ENCODE measurements at regions not wholly inside any gene's neighbourhood (a gene's known extent, or its start where the extent isn't known, plus 50 kb on each side); places are given as distances from the start of the nearest gene placed in this dataset.

GRCh38 chr4:128670513-128670912 lies 139.0 kb upstream of the JADE1 start:
- Mint-ChIP-seq H3K9me3 (ENCODE audit: unreplicated experiment) (peaks cover 9% of the 10 kb centered on the region), H3K36me3 (ENCODE audit: insufficient read depth, unreplicated experiment) (no peaks in the 10 kb centered on the region), H3K4me3 (ENCODE audit: unreplicated experiment) (no peak overlapping the region), H3K4me1 (ENCODE audit: low read depth, unreplicated experiment) (no peaks in the 10 kb centered on the region), H3K27me3 (ENCODE audit: insufficient read depth, unreplicated experiment) (no peaks in the 10 kb centered on the region), H3K27ac (ENCODE audit: unreplicated experiment) (no peak overlapping the region)
- Histone ChIP-seq H3K4me3 (ENCODE audit: low read depth, low read length) (no peak overlapping the region), H3K4me1 (no peaks in the 10 kb centered on the region), H3K27me3 (replicated peaks; ENCODE audit: control insufficient read depth, insufficient read depth, low read length) (no peaks in the 10 kb centered on the region), H3K36me3 (ENCODE audit: control insufficient read depth, insufficient read depth, low read length) (no peaks in the 10 kb centered on the region), H3K9me3 (peaks cover 3% of the 10 kb centered on the region; the same call in 1 of the 2 replicates)
- intact Hi-C loops (cut with micrococcal nuclease; ENCODE audit: unreplicated experiment), result no loop called here
- TF ChIP-seq CTCF (IDR thresholded peaks at IDR 0.05; ENCODE audit: insufficient read depth in 1 of 2, low read depth in 1 of 2, low read length in 1 of 2, severe bottlenecking in 1 of 2, unreplicated experiment in 1 of 2), result no peak
- BruUV-seq (replicated peaks), result no TSS peak
- no peak for DNase-seq
- ChIA-PET CTCF (no interaction called here), POLR2A (no interaction called here)

DNA sequence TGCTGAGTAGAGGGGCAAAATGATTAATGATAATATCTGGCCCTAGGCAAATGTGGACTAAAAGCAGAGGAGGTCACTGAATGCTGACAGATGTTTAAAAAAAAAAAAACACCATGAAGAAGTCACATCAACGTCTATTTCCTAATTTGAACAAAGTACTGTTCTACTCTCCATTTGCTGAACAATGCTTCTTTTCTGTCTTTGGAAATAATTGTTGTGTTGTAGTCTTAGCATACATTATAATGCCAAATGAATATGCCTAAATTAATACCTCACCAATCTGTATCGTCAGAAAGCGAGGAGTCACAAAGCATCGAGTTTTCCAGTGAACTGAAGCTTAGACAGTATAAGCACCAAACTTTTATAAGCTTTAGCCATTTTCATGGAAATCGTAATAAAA lies 140.9 kb upstream of the JADE1 start:
- H3K4me3 Mint-ChIP-seq (ENCODE audit: unreplicated experiment), result no peak overlapping the region
- no peak for TF ChIP-seq CTCF (IDR thresholded peaks at IDR 0.05; ENCODE audit: insufficient read depth in 1 of 2, low read depth in 1 of 2, low read length in 1 of 2, severe bottlenecking in 1 of 2, unreplicated experiment in 1 of 2)
- DNase-seq, result no peak
- no peaks in the 10 kb centered on the region for H3K4me1 ChIP-seq
- no peak overlapping the region for H3K27ac Mint-ChIP-seq (ENCODE audit: unreplicated experiment)
- H3K27me3 Mint-ChIP-seq (ENCODE audit: insufficient read depth, unreplicated experiment), result no peaks in the 10 kb centered on the region
- ChIA-PET POLR2A (interaction anchor here (0.7 kb wide), 1 partner anchor 747 kb away, joined by 3 read pairs; no protein-coding TSS in a partner anchor), CTCF (no interaction called here)
- H3K4me3 ChIP-seq (ENCODE audit: low read depth, low read length), result no peak overlapping the region
- no peaks in the 10 kb centered on the region for H3K36me3 ChIP-seq (ENCODE audit: control insufficient read depth, insufficient read depth, low read length)
- peaks cover 3% of the 10 kb centered on the region; the same call in 1 of the 2 replicates for H3K9me3 ChIP-seq
- H3K4me1 Mint-ChIP-seq (ENCODE audit: low read depth, unreplicated experiment), result no peaks in the 10 kb centered on the region
- intact Hi-C loops (cut with micrococcal nuclease; ENCODE audit: unreplicated experiment), result no loop called here
- no TSS peak for BruUV-seq (replicated peaks)
- peaks cover 9% of the 10 kb centered on the region for H3K9me3 Mint-ChIP-seq (ENCODE audit: unreplicated experiment)
- no peaks in the 10 kb centered on the region for H3K27me3 ChIP-seq (replicated peaks; ENCODE audit: control insufficient read depth, insufficient read depth, low read length)
- H3K36me3 Mint-ChIP-seq (ENCODE audit: insufficient read depth, unreplicated experiment), result no peaks in the 10 kb centered on the region

DNA sequence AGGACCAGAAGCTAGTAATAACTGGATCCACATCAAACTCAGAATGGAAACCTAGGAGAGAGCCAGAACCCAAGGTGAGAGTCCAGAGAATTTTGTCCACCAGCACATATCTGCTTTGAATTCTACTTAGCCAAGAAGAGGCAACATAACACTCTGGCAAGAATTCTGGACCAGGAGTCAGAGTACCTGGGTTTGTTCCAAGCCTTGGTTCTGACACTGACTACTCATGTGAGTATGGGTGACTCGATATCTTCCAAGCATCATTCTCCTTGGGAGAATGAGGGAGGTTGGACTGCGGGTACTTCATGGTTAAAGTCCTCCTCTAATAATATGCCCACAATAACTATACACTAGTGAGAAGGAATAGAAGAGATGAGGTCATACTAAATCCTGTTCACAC lies 144.0 kb upstream of the JADE1 start:
- Mint-ChIP-seq H3K4me1 (ENCODE audit: low read depth, unreplicated experiment) (peaks cover 7% of the 10 kb centered on the region), H3K27ac (ENCODE audit: unreplicated experiment) (no peak overlapping the region), H3K27me3 (ENCODE audit: insufficient read depth, unreplicated experiment) (no peaks in the 10 kb centered on the region), H3K36me3 (ENCODE audit: insufficient read depth, unreplicated experiment) (no peaks in the 10 kb centered on the region), H3K9me3 (ENCODE audit: unreplicated experiment) (peaks cover 9% of the 10 kb centered on the region), H3K4me3 (ENCODE audit: unreplicated experiment) (no peak overlapping the region)
- Histone ChIP-seq H3K4me1 (0 out of 2 replicates have a peak, but pooled peaks cover 8% of the 10 kb centered on the region), H3K36me3 (ENCODE audit: control insufficient read depth, insufficient read depth, low read length) (no peaks in the 10 kb centered on the region), H3K4me3 (ENCODE audit: low read depth, low read length) (no peak overlapping the region), H3K27me3 (replicated peaks; ENCODE audit: control insufficient read depth, insufficient read depth, low read length) (no peaks in the 10 kb centered on the region), H3K9me3 (peaks cover 3% of the 10 kb centered on the region; the same call in 1 of the 2 replicates)
- no TSS peak for BruUV-seq (replicated peaks)
- CTCF ChIA-PET, result no interaction called here
- intact Hi-C loops (cut with micrococcal nuclease; ENCODE audit: unreplicated experiment), result no loop called here
- no peak for TF ChIP-seq CTCF (IDR thresholded peaks at IDR 0.05; ENCODE audit: insufficient read depth in 1 of 2, low read depth in 1 of 2, low read length in 1 of 2, severe bottlenecking in 1 of 2, unreplicated experiment in 1 of 2)
- POLR2A ChIA-PET, result no interaction called here
- DNase-seq, result no peak

All from Caco-2 (cell line).